Prostate gland (tissue), 2 donors: ENCODE measurements at regions not wholly inside any gene's neighbourhood (a gene's known extent, or its start where the extent isn't known, plus 50 kb on each side); places are given as distances from the start of the nearest gene placed in this dataset.

Experiments
- POLR2AphosphoS5 ChIP-seq: sonication (generic); formaldehyde crosslinking; IDR thresholded peaks from one replicate; pipeline ENCODE4 v1.6.1; 2017; ENCODE audit warnings: antibody characterized with exemption
- TF ChIP-seq, protein P1 (sequence below), 4 experiments: fragments of 200-600 bp in 2 of 4; fragments of 450-650 bp in 2 of 4; sonication (generic) in 2 of 4; IDR thresholded peaks; 1 replicate in 3 of 4; 2 replicates in 1 of 4; pipeline ENCODE4 v1.5.1; 2016 to 2019; ENCODE audit warnings: antibody characterized with exemption in 4 of 4, mild to moderate bottlenecking in 2 of 4, moderate library complexity in 2 of 4

DNA sequence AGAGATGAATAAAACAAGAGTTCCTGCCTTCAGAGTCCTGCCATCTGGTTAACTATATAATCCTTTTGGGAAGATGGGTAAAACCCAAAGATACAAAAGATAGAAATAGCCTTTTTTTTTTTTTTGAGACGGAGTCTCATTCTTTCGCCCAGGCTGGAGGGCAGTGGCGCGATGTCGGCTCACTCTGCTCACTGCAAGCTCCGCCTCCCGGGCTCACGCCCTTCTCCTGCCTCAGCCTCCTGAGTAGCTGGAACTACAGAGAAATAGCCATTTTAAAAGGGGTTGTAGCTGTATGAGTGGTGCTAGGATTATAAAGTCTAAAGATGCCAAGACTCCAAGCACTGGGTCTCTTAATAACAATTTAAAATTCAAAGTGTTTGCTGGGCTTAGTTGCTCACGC lies 97.2 kb downstream of the KDR start:
- TF ChIP-seq, protein P1, sequence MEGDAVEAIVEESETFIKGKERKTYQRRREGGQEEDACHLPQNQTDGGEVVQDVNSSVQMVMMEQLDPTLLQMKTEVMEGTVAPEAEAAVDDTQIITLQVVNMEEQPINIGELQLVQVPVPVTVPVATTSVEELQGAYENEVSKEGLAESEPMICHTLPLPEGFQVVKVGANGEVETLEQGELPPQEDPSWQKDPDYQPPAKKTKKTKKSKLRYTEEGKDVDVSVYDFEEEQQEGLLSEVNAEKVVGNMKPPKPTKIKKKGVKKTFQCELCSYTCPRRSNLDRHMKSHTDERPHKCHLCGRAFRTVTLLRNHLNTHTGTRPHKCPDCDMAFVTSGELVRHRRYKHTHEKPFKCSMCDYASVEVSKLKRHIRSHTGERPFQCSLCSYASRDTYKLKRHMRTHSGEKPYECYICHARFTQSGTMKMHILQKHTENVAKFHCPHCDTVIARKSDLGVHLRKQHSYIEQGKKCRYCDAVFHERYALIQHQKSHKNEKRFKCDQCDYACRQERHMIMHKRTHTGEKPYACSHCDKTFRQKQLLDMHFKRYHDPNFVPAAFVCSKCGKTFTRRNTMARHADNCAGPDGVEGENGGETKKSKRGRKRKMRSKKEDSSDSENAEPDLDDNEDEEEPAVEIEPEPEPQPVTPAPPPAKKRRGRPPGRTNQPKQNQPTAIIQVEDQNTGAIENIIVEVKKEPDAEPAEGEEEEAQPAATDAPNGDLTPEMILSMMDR (IDR thresholded peaks at IDR 0.05), result no peak
- no peak for TF ChIP-seq POLR2AphosphoS5
